Caki2 (cell line): ENCODE measurements at regions not wholly inside any gene's neighbourhood (a gene's known extent, or its start where the extent isn't known, plus 50 kb on each side); places are given as distances from the start of the nearest gene placed in this dataset.

Experiments
- DNase-seq: peaks from one replicate; pipeline ENCODE4 v3.0.0-alpha.2; 2015; ENCODE audit warnings: low read depth
- in situ Hi-C: cut with HindIII; loops from 2 replicates; pipeline ENCODE4 v1.10.0; 2016; ENCODE audit warnings: low sequenced_read_pairs, low pct_unique_long_range_greater_than_20kb, mixed read lengths

DNA sequence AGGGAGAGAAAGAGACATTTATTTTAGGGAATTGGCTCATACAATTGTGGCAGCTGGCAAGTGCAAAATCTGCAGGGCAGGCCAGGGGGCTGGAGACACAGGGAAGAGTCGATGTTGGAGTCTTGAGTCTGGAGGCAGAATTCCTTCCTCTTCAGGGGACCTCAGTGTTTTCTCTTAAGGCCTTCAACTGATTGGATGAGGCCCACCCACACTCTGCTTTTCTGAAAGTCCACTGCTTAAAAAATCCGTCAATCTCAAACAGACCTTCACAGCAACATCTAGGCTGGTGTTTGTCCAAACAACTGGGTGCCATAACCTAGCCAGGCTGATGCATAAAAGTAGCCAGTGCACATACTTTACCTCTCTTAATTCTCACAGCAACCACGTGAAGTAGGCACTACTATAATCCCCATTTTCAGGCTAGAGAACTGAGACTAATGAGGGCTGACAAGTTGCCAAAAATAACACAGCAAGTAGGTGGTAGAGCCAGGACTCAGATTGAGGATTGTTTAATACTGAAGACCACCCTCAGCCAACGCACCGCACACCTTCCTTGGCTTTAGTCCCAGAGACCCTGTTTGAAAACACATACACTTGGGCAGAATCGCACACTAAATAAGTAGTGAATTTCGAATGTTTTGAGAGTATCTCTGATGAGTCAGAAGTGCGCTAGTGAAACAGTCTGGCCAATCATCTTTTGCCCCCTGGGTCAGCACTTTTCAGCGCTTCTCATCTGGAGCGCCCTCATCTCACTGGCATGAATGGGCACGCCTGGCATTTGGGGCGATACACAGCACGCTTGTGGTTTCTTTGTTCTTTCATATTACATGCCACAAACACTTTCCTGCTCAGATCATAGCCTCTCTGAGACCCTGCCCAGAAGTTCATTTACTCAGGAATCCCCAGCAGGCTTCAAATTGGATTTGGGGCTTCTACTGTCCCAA, 591.4 kb downstream of the CCDC171 start:
- in situ Hi-C loops, result no loop called here

GRCh38 chr9:16145196-16145950, 592.5 kb downstream of the CCDC171 start:
- in situ Hi-C loops, result no loop called here
- DNase-seq, result no peak

More for the DNA sequence above, 591.4 kb downstream of the CCDC171 start:
- DNase-seq, result no peak

GRCh38 chr9:16147726-16148125, 594.9 kb downstream of the CCDC171 start:
- DNase-seq, result no peak
- in situ Hi-C loops, result no loop called here

GRCh38 chr9:16150501-16150900, 597.7 kb downstream of the CCDC171 start:
- in situ Hi-C loops, result no loop called here
- no peak for DNase-seq

DNA sequence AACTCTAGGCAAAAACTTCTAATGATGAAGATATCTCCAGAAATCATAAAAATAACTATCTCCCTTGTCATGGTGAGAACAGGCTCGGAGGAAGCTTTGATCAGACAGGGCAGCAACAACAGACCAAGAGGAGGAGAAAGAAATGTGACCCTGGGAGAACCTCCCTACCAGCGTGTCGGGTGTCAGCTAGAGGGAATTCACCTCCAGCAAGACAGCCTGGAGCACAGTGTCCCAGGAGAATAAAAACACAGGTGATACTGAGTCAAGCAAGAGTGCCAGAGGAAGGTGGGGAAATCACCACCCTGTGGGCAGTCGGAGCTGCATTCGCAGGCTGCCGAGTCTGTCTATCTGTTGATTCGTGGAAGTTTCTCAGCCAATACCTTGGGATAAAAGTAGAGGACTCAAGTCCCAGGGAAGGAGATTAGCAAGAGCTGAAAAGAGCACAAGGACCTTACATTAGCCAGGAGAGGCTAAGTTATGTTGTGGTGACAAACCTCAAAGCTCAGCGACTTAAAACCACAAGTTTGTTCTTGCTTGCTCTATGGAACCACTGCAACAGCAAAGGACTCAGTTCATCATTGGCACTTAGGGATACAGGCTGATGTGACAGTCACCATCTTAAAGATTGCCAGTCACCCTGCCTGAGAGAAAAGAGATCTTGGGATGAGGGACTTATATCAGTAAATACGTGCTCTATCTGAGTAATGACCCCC, 598.3 kb downstream of the CCDC171 start:
- in situ Hi-C loops, result no loop called here
- DNase-seq, result no peak

GRCh38 chr9:16152276-16153101, 599.6 kb downstream of the CCDC171 start:
- DNase-seq, result no peak
- in situ Hi-C loops, result no loop called here

GRCh38 chr9:16153221-16153620, 600.4 kb downstream of the CCDC171 start:
- no peak for DNase-seq
- in situ Hi-C loops, result no loop called here

- in situ Hi-C loops, result no loop called here
These were observed 600.9 kb downstream of the CCDC171 start for GRCh38 chr9:16153741-16154140.

DNA sequence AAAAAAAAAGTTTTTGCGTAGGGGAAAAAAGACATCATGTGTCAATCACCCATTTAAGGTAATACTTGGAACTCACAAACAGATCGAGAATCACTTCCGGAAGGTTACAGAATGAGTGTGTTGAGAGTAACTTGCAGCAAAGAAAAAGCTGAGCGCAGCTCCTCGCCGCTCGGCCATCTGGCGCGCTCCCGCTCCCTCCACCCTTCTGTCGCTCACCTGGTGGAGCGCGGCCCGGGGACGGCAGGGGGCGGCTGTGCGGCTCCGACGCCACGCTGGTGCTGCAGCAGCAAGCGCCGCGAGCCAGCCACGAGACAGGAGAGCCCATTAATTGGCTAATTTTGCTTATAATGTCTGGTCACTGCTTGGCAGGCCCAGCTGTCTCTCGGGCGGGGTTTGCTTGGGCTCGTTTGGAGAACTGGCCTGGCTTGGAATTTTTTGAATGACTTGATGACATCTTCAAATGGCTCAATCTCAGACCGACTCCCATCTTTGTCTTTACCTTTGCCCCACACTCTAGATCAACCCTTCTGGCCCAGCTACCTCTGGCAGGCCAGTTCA, 601.8 kb downstream of the CCDC171 start:
- in situ Hi-C loops, result no loop called here
- no peak for DNase-seq

More at GRCh38 chr9:16153741-16154140, 600.9 kb downstream of the CCDC171 start:
- no peak for DNase-seq

- no peak for DNase-seq
- in situ Hi-C loops, result no loop called here
These were observed 603.0 kb downstream of the CCDC171 start for GRCh38 chr9:16155878-16156277.

DNA sequence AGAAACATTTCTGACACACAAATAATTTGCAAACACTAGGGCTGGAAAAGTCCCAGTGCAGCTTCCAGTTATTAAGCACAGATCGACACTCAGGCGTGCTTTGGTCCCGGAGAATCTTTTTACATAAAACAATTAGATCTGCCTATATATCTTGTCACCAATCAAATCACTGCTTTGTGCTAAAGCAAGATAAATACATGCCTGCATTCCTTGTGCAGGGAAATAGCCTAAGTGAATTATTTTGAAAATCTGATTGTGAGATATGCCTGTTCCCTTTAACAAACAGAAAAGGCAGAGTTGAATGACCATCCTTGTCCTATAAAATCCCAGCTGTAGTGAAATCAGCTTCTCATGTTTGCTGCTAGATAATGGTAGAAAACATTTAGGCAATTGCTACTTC, 604.4 kb downstream of the CCDC171 start:
- DNase-seq, result no peak
- in situ Hi-C loops, result no loop called here

GRCh38 chr9:16157651-16158050, 604.8 kb downstream of the CCDC171 start:
- in situ Hi-C loops, result no loop called here
- no peak for DNase-seq

DNA sequence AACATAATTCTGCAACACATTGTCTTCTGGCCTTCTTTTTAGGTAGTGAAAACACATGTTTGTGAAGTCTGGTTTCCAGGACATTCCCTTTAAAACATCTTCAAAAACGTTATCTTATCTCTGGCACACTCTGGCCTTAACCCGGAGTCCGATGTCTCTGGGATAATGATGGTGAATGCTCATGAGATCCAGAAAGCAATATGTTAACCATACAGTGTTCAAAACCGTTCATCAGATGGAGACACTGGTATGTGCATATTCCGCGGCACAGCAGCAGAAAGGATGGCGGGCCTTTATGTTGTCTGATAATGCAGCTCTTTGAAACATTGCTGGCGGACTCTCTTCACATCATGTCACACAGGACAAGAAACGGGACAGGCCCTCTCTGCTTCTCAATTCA, 605.2 kb downstream of the CCDC171 start:
- in situ Hi-C loops, result no loop called here
- no peak for DNase-seq

DNA sequence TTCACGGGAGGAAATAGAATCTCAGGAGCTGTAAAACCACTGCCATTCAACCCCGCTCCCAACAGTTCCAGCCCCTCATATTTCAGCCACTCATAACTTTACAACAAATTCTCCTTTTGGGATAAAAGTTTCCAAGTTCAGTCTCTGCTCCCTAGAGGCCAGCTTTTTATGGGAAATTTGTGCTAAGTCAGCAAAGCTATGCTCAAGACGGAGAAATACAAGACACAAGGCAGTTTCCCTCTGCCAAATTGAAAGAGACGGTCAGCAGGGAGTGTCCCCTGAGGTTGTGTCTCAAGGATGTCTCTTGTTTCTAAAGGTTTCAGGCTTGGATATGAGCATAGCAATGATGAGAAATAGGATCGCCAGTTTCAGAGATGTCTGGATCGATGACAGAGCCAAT, 608.6 kb downstream of the CCDC171 start:
- no peak for DNase-seq
- in situ Hi-C loops, result no loop called here

DNA sequence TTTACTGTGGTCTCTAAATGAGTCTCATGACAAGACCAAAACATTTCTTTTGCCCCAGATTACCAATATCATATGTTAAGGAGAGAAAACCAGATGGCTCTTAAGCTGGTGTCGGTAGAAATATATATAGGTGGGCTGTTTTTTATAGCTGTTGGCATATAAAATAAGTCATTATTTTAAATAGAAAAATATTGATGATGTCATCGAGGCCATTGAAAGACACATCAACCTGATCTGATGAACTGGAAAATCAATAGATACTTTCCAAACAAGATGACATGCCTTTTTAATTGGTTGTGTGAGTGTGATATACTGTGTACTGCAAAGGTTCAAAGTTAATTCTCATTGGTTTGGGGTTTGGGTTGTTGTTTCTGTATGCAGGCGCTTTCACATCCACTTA, 617.3 kb downstream of the CCDC171 start:
- DNase-seq, result no peak
- in situ Hi-C loops, result no loop called here

- DNase-seq, result peak; percentile 42
- in situ Hi-C loops, result no loop called here
These were observed 619.1 kb downstream of the CCDC171 start for GRCh38 chr9:16171911-16172310.

GRCh38 chr9:16172796-16173195, 620.0 kb downstream of the CCDC171 start:
- in situ Hi-C loops, result no loop called here
- DNase-seq, result no peak

DNA sequence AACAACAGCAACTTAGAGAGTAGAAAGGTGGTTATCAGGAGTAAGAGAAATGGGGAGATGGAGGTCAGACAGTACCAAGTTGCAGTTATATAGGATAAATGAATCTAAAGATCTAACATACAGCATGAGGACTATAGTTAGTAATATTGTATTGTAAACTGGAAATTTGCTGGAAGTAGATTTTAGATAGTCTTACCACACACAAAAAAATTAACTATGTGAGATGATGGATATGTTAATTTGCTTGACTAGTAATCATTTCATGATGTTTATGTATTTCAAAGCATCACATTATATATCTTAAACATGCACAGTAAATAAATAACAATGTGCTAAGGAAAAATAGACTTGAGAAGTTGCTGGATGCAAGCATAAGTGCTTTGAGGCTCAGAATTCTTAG, 622.1 kb downstream of the CCDC171 start:
- in situ Hi-C loops, result no loop called here

More for the DNA sequence above, 622.1 kb downstream of the CCDC171 start:
- no peak for DNase-seq
